T47D (cell line): ENCODE measurements at regions not wholly inside any gene's neighbourhood (a gene's known extent, or its start where the extent isn't known, plus 50 kb on each side); places are given as distances from the start of the nearest gene placed in this dataset.

ENCODE experiments used
- DNase-seq, 2 experiments: peaks; one replicate each; pipeline versions ENCODE4 v3.0.0 to v3.0.0-alpha.2; 2011 to 2012; ENCODE audit warnings: low read depth in 1 of 2, low spot score in 1 of 2
- JUND ChIP-seq: IDR thresholded peaks from 2 replicates; pipeline ENCODE4 v1.6.1; 2012; ENCODE audit warnings: low read depth
- in situ Hi-C: cut with HindIII; loops from 2 replicates; pipeline ENCODE4 v1.10.0; 2016; ENCODE audit warnings: low sequenced_read_pairs, low pct_unique_long_range_greater_than_20kb

- in situ Hi-C loops: no loop called here
Observed at GRCh38 chr7:18354108-18355085, 141.2 kb upstream of the HDAC9 start.

GRCh38 chr7:18356191-18356645 is 139.3 kb upstream of the HDAC9 start:
- DNase-seq: peak; percentile 20 to 49
- in situ Hi-C loops: no loop called here
- no peak for TF ChIP-seq JUND

More at GRCh38 chr7:18354108-18355085, 141.2 kb upstream of the HDAC9 start:
- TF ChIP-seq JUND: no peak
- no peak for DNase-seq

GRCh38 chr7:18357691-18358090 is 137.9 kb upstream of the HDAC9 start:
- in situ Hi-C loops: no loop called here
- no peak for TF ChIP-seq JUND
- peak in 1 of 2 experiments; percentile 33 for DNase-seq

GRCh38 chr7:18361756-18362155 is 133.8 kb upstream of the HDAC9 start:
- no peak for TF ChIP-seq JUND
- DNase-seq: peak in 1 of 2 experiments; percentile 62
- in situ Hi-C loops: no loop called here

- no peak for DNase-seq
- no peak for TF ChIP-seq JUND
- in situ Hi-C loops: no loop called here
Observed at GRCh38 chr7:18363751-18364380, 131.7 kb upstream of the HDAC9 start.

GRCh38 chr7:18364396-18364795 is 131.2 kb upstream of the HDAC9 start:
- TF ChIP-seq JUND: no peak
- no peak for DNase-seq
- in situ Hi-C loops: no loop called here

- no peak for TF ChIP-seq JUND
- in situ Hi-C loops: no loop called here
- no peak for DNase-seq
Observed at GRCh38 chr7:18366394-18366793, 129.2 kb upstream of the HDAC9 start.

- in situ Hi-C loops: no loop called here
- no peak for TF ChIP-seq JUND
- DNase-seq: no peak
Observed at GRCh38 chr7:18369011-18369410, 126.5 kb upstream of the HDAC9 start.

- no peak for DNase-seq
- TF ChIP-seq JUND: no peak
- in situ Hi-C loops: no loop called here
Observed at GRCh38 chr7:18370633-18371032, 124.9 kb upstream of the HDAC9 start.

- in situ Hi-C loops: no loop called here
- no peak for TF ChIP-seq JUND
Observed at GRCh38 chr7:18378989-18379605, 116.5 kb upstream of the HDAC9 start.

GRCh38 chr7:18384491-18385143 is 110.9 kb upstream of the HDAC9 start:
- no peak for DNase-seq
- in situ Hi-C loops: no loop called here

More at GRCh38 chr7:18378989-18379605, 116.5 kb upstream of the HDAC9 start:
- DNase-seq: no peak

GRCh38 chr7:18386607-18387006 is 108.9 kb upstream of the HDAC9 start:
- TF ChIP-seq JUND: no peak
- in situ Hi-C loops: no loop called here
- no peak for DNase-seq

More at GRCh38 chr7:18384491-18385143, 110.9 kb upstream of the HDAC9 start:
- no peak for TF ChIP-seq JUND
